ENCODE measurements at regions not wholly inside any gene's neighbourhood (a gene's known extent, or its start where the extent isn't known, plus 50 kb on each side); places are given as distances from the start of the nearest gene placed in this dataset.

DNA sequence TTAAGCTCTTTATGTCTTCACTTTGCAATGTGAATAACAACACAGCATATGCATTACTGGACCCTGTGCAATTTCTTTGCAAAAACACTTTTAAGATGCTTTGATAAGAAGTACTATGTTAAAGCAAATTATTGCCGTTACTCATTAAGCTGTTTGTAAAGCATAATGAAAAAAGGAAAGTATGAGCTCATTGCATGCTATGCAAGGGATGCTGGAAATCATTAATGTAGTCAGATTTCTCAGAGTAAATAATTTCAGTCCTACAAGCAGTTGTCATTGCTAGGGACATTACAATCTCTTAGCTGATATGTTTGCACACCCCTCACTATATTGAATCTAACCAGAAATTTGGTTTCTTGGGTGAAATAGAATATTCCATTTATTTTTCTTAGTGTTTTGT, 982.5 kb upstream of the ADGRL2 start:
- TF ChIP-seq, protein P1, sequence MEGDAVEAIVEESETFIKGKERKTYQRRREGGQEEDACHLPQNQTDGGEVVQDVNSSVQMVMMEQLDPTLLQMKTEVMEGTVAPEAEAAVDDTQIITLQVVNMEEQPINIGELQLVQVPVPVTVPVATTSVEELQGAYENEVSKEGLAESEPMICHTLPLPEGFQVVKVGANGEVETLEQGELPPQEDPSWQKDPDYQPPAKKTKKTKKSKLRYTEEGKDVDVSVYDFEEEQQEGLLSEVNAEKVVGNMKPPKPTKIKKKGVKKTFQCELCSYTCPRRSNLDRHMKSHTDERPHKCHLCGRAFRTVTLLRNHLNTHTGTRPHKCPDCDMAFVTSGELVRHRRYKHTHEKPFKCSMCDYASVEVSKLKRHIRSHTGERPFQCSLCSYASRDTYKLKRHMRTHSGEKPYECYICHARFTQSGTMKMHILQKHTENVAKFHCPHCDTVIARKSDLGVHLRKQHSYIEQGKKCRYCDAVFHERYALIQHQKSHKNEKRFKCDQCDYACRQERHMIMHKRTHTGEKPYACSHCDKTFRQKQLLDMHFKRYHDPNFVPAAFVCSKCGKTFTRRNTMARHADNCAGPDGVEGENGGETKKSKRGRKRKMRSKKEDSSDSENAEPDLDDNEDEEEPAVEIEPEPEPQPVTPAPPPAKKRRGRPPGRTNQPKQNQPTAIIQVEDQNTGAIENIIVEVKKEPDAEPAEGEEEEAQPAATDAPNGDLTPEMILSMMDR (IDR thresholded peaks at IDR 0.05): no peak
- no peak for TF ChIP-seq POLR2A (IDR thresholded peaks at IDR 0.05)
